GM23338 (cell line): ENCODE measurements at regions not wholly inside any gene's neighbourhood (a gene's known extent, or its start where the extent isn't known, plus 50 kb on each side); places are given as distances from the start of the nearest gene placed in this dataset.

Source experiments
- ATAC-seq: fragments of 200-7000 bp; cut with Tn5 transposase; 3 replicates; pipeline ENCODE4 v1.9.1; 2020
- DNase-seq: peaks from one replicate; pipeline ENCODE4 v3.0.0-alpha.2; 2015; ENCODE audit warnings: low spot score
- H2AFZ ChIP-seq: fragments of 200-600 bp; sonication (generic); 2 replicates; pipeline ENCODE4 v1.8.0; 2016; ENCODE audit warnings: antibody characterized with exemption, mild to moderate bottlenecking, moderate library complexity
- H3F3A ChIP-seq: fragments of 200-600 bp; sonication (generic); replicated peaks from 2 replicates; pipeline ENCODE4 v1.8.0; 2017; ENCODE audit warnings: antibody characterized with exemption, mixed run types, low read depth
- H3K27ac ChIP-seq: fragments of 200-600 bp; sonication (generic); 2 replicates; pipeline ENCODE4 v1.6.1; 2016; ENCODE audit warnings: low read depth
- H3K27me3 ChIP-seq: fragments of 200-600 bp; sonication (generic); 2 replicates; pipeline ENCODE4 v1.8.0; 2016; ENCODE audit warnings: mild to moderate bottlenecking, mixed run types, moderate library complexity; ENCODE audit not compliant: insufficient read depth
- H3K36me3 ChIP-seq: fragments of 200-600 bp; sonication (generic); 2 replicates; pipeline ENCODE4 v1.8.0; 2016; ENCODE audit warnings: mild to moderate bottlenecking; ENCODE audit not compliant: insufficient read depth
- H3K4me1 ChIP-seq: fragments of 200-600 bp; sonication (generic); 2 replicates; pipeline ENCODE4 v1.8.0; 2016; ENCODE audit warnings: mild to moderate bottlenecking, moderate library complexity; ENCODE audit not compliant: insufficient read depth
- H3K4me2 ChIP-seq: fragments of 200-600 bp; sonication (generic); 2 replicates; pipeline ENCODE4 v1.7.1; 2017; ENCODE audit warnings: mixed run types
- H3K4me3 ChIP-seq: fragments of 200-600 bp; sonication (generic); 2 replicates; pipeline ENCODE4 v1.6.1; 2016; ENCODE audit warnings: mixed run types
- H3K79me2 ChIP-seq: fragments of 200-600 bp; sonication (generic); replicated peaks from 2 replicates; pipeline ENCODE4 v1.8.0; 2017; ENCODE audit warnings: mild to moderate bottlenecking; ENCODE audit not compliant: insufficient read depth
- H3K9me2 ChIP-seq: fragments of 200-600 bp; sonication (generic); 2 replicates; pipeline ENCODE4 v1.8.0; 2017; ENCODE audit not compliant: insufficient read depth
- H4K20me1 ChIP-seq: fragments of 200-600 bp; sonication (generic); replicated peaks from 2 replicates; pipeline ENCODE4 v1.8.0; 2017; ENCODE audit warnings: mild to moderate bottlenecking; ENCODE audit not compliant: insufficient read depth
- H3K27ac Mint-ChIP-seq: 2 replicates; pipeline ENCODE4 v1.8.0; 2020; ENCODE audit warnings: inconsistent platforms, mild to moderate bottlenecking, moderate library complexity, mixed read lengths
- H3K27me3 Mint-ChIP-seq: 3 replicates; pipeline ENCODE4 v1.8.0; 2022; ENCODE audit warnings: low read depth, mild to moderate bottlenecking, moderate library complexity, mixed read lengths, inconsistent platforms; ENCODE audit not compliant: insufficient read depth, poor library complexity
- H3K36me3 Mint-ChIP-seq: 3 replicates; pipeline ENCODE4 v1.8.0; 2021; ENCODE audit warnings: low read depth, mild to moderate bottlenecking, inconsistent platforms, moderate library complexity, mixed read lengths
- H3K4me1 Mint-ChIP-seq: 3 replicates; pipeline ENCODE4 v1.8.0; 2020; ENCODE audit warnings: mild to moderate bottlenecking, inconsistent platforms, mixed read lengths
- H3K4me3 Mint-ChIP-seq: 3 replicates; pipeline ENCODE4 v1.8.0; 2021; ENCODE audit warnings: moderate library complexity, mild to moderate bottlenecking, inconsistent platforms, mixed read lengths
- H3K9me3 Mint-ChIP-seq: 3 replicates; pipeline ENCODE4 v1.8.0; 2020; ENCODE audit warnings: moderate library complexity, mild to moderate bottlenecking, inconsistent platforms, mixed read lengths
- EZH2 ChIP-seq: fragments of 200-600 bp; sonication (generic); IDR thresholded peaks from one replicate; pipeline ENCODE4 v1.8.0; 2017; ENCODE audit warnings: antibody characterized with exemption, mild to moderate bottlenecking, low read depth; ENCODE audit not compliant: unreplicated experiment
- EZH2phosphoT487 ChIP-seq: fragments of 200-600 bp; sonication (generic); IDR thresholded peaks from one replicate; pipeline ENCODE4 v1.8.1; 2018; ENCODE audit warnings: antibody characterized with exemption; ENCODE audit not compliant: unreplicated experiment
- JUNB ChIP-seq: IDR thresholded peaks from one replicate; pipeline ENCODE4 v1.6.1; 2016; ENCODE audit warnings: antibody characterized with exemption; ENCODE audit not compliant: unreplicated experiment
- NANOG ChIP-seq: IDR thresholded peaks from 2 replicates; pipeline ENCODE4 v1.6.1; 2016; ENCODE audit warnings: antibody characterized with exemption, borderline replicate concordance
- POLR2AphosphoS5 ChIP-seq: IDR thresholded peaks from 2 replicates; pipeline ENCODE4 v1.6.1; 2016; ENCODE audit warnings: antibody characterized with exemption, low read depth
- TF ChIP-seq, protein P1 (sequence below): IDR thresholded peaks from one replicate; pipeline ENCODE4 v1.6.1; 2018; ENCODE audit warnings: antibody characterized with exemption; ENCODE audit not compliant: unreplicated experiment
- TF ChIP-seq, protein P2 (sequence below), 2 experiments: fragments of 200-600 bp in 1 of 2; sonication (generic) in 1 of 2; conservative IDR thresholded peaks; 2 replicates each; pipeline versions ENCODE4 v1.5.1 to v1.6.1; 2016 to 2017; ENCODE audit warnings: antibody characterized with exemption in 2 of 2, low read depth in 2 of 2, mild to moderate bottlenecking in 2 of 2, moderate library complexity in 1 of 2

DNA sequence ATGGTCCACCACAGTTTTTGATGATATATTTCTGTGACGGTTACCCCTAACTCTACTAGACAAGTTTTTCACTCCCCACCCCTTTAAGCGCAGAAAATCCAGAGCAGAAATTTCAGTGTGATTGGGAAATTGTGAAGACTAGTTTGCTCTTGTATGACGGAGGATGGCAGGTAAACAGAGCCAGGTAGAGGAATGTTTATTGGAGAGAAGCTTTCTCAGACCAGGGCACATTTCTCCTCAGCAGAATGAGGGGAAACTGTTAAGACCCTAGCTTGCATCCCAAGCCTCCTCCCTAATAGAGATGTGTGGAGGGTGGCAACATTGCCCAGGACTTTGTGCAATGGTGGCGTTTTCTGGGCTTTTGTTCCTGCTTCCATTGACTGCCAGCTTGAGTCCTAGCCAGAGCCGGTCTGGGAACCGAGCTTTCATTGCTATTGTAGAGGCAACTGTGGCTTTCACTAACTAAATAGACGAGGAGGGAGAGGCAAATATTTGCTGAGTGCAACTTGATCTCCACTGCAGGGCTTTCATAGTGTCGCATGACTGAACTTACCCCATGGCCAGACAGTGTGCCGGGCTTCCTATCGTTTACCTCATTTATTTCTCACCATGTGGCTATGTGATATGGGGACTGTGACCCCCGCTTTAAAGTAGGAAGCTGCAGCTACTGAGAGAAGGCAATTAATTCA lies 159.6 kb upstream of the MPHOSPH6 start:
- TF ChIP-seq EZH2phosphoT487, result no peak
- no peak for TF ChIP-seq JUNB
- TF ChIP-seq POLR2AphosphoS5, result no peak
- no peak for TF ChIP-seq EZH2
- no peaks in the 10 kb centered on the region for H3K79me2 ChIP-seq
- H3K4me2 ChIP-seq, result no peak overlapping the region
- ATAC-seq (peak; percentile 50; the same call in 2 of the 3 replicates), DNase-seq (peak; percentile 21)
- H3K4me1 ChIP-seq, result peaks cover 12% of the 10 kb centered on the region
- no peaks in the 10 kb centered on the region for H3K27me3 ChIP-seq
- Mint-ChIP-seq H3K4me1 (peaks cover 3% of the 10 kb centered on the region; the same call in 2 of the 3 replicates), H3K9me3 (peaks cover 2% of the 10 kb centered on the region; the same call in 1 of the 3 replicates), H3K36me3 (no peaks in the 10 kb centered on the region), H3K27me3 (no peaks in the 10 kb centered on the region), H3K4me3 (no peak overlapping the region), H3K27ac (no peak overlapping the region)
- H3K4me3 ChIP-seq, result no peak overlapping the region
- no peaks in the 10 kb centered on the region for H4K20me1 ChIP-seq
- no peaks in the 10 kb centered on the region for H3K36me3 ChIP-seq
- no peaks in the 10 kb centered on the region for H3F3A ChIP-seq
- no peak overlapping the region for H3K27ac ChIP-seq
- H2AFZ ChIP-seq, result 0 out of 2 replicates have a peak overlapping the region, but pooled peaks have one; percentile 59
- 0 out of 2 replicates have a peak, but pooled peaks cover 5% of the 10 kb centered on the region for H3K9me2 ChIP-seq

DNA sequence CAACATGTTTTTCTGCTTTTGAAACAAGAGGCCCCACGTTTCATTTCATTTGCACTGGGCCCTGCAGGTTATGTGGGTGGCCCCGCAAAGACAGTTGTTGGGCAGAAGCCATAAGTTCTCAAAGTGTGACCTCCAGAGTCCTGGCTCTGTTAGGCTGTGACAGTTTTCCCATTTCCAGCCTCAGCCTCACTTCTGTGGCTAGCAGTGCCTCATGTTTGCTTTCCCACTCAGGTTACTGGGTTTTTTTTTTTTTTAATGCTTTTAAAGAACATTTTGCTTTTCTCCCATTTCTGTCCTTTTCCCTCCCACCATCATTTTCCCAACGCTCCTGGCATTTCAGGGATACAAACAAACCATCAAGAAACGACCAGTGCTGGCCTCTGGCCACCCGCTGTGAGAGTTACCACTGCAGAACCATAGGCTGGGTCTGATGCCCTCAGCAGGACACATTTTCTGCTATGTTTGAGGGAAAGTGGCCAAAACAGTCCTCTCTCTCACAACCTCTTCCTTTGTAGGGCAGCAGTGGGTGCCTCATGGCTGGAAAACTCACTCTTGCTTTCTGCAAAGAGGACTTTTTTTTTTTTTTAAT lies 159.0 kb upstream of the MPHOSPH6 start:
- H3K36me3 Mint-ChIP-seq, result no peaks in the 10 kb centered on the region
- H3K9me2 ChIP-seq, result 0 out of 2 replicates have a peak, but pooled peaks cover 9% of the 10 kb centered on the region
- no peak overlapping the region for H3K27ac ChIP-seq
- H3K36me3 ChIP-seq, result no peaks in the 10 kb centered on the region
- DNase-seq (no peak), ATAC-seq (no peak)
- peaks cover 3% of the 10 kb centered on the region; the same call in 2 of the 3 replicates for H3K4me1 Mint-ChIP-seq
- no peak overlapping the region for H3K4me2 ChIP-seq
- TF ChIP-seq JUNB (no peak), NANOG (no peak), EZH2 (no peak), POLR2AphosphoS5 (no peak), EZH2phosphoT487 (no peak)
- TF ChIP-seq, protein P1, sequence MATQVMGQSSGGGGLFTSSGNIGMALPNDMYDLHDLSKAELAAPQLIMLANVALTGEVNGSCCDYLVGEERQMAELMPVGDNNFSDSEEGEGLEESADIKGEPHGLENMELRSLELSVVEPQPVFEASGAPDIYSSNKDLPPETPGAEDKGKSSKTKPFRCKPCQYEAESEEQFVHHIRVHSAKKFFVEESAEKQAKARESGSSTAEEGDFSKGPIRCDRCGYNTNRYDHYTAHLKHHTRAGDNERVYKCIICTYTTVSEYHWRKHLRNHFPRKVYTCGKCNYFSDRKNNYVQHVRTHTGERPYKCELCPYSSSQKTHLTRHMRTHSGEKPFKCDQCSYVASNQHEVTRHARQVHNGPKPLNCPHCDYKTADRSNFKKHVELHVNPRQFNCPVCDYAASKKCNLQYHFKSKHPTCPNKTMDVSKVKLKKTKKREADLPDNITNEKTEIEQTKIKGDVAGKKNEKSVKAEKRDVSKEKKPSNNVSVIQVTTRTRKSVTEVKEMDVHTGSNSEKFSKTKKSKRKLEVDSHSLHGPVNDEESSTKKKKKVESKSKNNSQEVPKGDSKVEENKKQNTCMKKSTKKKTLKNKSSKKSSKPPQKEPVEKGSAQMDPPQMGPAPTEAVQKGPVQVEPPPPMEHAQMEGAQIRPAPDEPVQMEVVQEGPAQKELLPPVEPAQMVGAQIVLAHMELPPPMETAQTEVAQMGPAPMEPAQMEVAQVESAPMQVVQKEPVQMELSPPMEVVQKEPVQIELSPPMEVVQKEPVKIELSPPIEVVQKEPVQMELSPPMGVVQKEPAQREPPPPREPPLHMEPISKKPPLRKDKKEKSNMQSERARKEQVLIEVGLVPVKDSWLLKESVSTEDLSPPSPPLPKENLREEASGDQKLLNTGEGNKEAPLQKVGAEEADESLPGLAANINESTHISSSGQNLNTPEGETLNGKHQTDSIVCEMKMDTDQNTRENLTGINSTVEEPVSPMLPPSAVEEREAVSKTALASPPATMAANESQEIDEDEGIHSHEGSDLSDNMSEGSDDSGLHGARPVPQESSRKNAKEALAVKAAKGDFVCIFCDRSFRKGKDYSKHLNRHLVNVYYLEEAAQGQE, result no peak
- TF ChIP-seq, protein P2, sequence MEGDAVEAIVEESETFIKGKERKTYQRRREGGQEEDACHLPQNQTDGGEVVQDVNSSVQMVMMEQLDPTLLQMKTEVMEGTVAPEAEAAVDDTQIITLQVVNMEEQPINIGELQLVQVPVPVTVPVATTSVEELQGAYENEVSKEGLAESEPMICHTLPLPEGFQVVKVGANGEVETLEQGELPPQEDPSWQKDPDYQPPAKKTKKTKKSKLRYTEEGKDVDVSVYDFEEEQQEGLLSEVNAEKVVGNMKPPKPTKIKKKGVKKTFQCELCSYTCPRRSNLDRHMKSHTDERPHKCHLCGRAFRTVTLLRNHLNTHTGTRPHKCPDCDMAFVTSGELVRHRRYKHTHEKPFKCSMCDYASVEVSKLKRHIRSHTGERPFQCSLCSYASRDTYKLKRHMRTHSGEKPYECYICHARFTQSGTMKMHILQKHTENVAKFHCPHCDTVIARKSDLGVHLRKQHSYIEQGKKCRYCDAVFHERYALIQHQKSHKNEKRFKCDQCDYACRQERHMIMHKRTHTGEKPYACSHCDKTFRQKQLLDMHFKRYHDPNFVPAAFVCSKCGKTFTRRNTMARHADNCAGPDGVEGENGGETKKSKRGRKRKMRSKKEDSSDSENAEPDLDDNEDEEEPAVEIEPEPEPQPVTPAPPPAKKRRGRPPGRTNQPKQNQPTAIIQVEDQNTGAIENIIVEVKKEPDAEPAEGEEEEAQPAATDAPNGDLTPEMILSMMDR (conservative IDR thresholded peaks at IDR 0.05; ENCODE audit: low read depth in 2 of 2), result no peak
- H3K9me3 Mint-ChIP-seq, result peaks cover 4% of the 10 kb centered on the region; the same call in 2 of the 3 replicates
- no peak overlapping the region for H3K27ac Mint-ChIP-seq
- H3K27me3 ChIP-seq, result no peaks in the 10 kb centered on the region
- H3K79me2 ChIP-seq, result no peaks in the 10 kb centered on the region
- no peak overlapping the region for H3K4me3 ChIP-seq
- H3K27me3 Mint-ChIP-seq, result no peaks in the 10 kb centered on the region
- peaks cover 12% of the 10 kb centered on the region for H3K4me1 ChIP-seq
- no peaks in the 10 kb centered on the region for H4K20me1 ChIP-seq
- no peak overlapping the region for H2AFZ ChIP-seq
- H3F3A ChIP-seq, result no peaks in the 10 kb centered on the region
- no peak overlapping the region for H3K4me3 Mint-ChIP-seq
